ENCODE measurements at regions not wholly inside any gene's neighbourhood (a gene's known extent, or its start where the extent isn't known, plus 50 kb on each side); places are given as distances from the start of the nearest gene placed in this dataset.
A peak's percentile ranks its signal among the peaks of the same experiment; 100 is the strongest.
"Not testable (repeated sequence)": the region's sequence is repeated elsewhere in the genome, so short reads cannot be mapped to it uniquely, and the experiment has no call there.

- DNase-seq: no peak
These were observed 609.1 kb upstream of the SLC35B3 start for GRCh38 chr6:9044426-9044825.

GRCh38 chr6:9040718-9041117 lies 605.4 kb upstream of the SLC35B3 start:
- no peak for DNase-seq

GRCh38 chr6:9039258-9039657 lies 603.9 kb upstream of the SLC35B3 start:
- DNase-seq: no peak

GRCh38 chr6:9028086-9028485 lies 592.7 kb upstream of the SLC35B3 start:
- no peak for DNase-seq

GRCh38 chr6:9025796-9026394 lies 590.5 kb upstream of the SLC35B3 start:
- DNase-seq: no peak

GRCh38 chr6:9025228-9025627 lies 589.9 kb upstream of the SLC35B3 start:
- no peak for DNase-seq

- not testable (repeated sequence) for DNase-seq
These were observed 588.9 kb upstream of the SLC35B3 start for GRCh38 chr6:9024246-9024645.

GRCh38 chr6:9020001-9020400 lies 584.7 kb upstream of the SLC35B3 start:
- DNase-seq: no peak

GRCh38 chr6:9009931-9010330 lies 574.6 kb upstream of the SLC35B3 start:
- DNase-seq: no peak

- DNase-seq: no peak
These were observed 571.7 kb upstream of the SLC35B3 start for GRCh38 chr6:9007027-9007426.

GRCh38 chr6:9002833-9003232 lies 567.5 kb upstream of the SLC35B3 start:
- DNase-seq: no peak

GRCh38 chr6:8995156-8995555 lies 559.8 kb upstream of the SLC35B3 start:
- no peak for DNase-seq

GRCh38 chr6:8993111-8993510 lies 557.8 kb upstream of the SLC35B3 start:
- no peak for DNase-seq

- DNase-seq: no peak
These were observed 556.5 kb upstream of the SLC35B3 start for GRCh38 chr6:8991844-8992243.

GRCh38 chr6:8990075-8990474 lies 554.7 kb upstream of the SLC35B3 start:
- DNase-seq: no peak

GRCh38 chr6:8983202-8983688 lies 547.9 kb upstream of the SLC35B3 start:
- DNase-seq: peak; percentile 76

- DNase-seq: no peak
These were observed 547.3 kb upstream of the SLC35B3 start for GRCh38 chr6:8982668-8983067.

- DNase-seq: no peak
These were observed 538.0 kb upstream of the SLC35B3 start for GRCh38 chr6:8973395-8973794.

- DNase-seq: no peak
These were observed 534.4 kb upstream of the SLC35B3 start for GRCh38 chr6:8969747-8970146.

GRCh38 chr6:8958894-8959511 lies 523.7 kb upstream of the SLC35B3 start:
- DNase-seq: no peak

- DNase-seq: no peak
These were observed 518.0 kb upstream of the SLC35B3 start for GRCh38 chr6:8953310-8953709.

- DNase-seq: no peak
These were observed 513.4 kb upstream of the SLC35B3 start for GRCh38 chr6:8948733-8949132.

- DNase-seq: no peak
These were observed 512.6 kb upstream of the SLC35B3 start for GRCh38 chr6:8947900-8948299.

GRCh38 chr6:8944548-8944947 lies 509.2 kb upstream of the SLC35B3 start:
- DNase-seq: no peak

GRCh38 chr6:8943073-8943472 lies 507.7 kb upstream of the SLC35B3 start:
- no peak for DNase-seq
